A549 (cell line): ENCODE measurements at regions not wholly inside any gene's neighbourhood (a gene's known extent, or its start where the extent isn't known, plus 50 kb on each side); places are given as distances from the start of the nearest gene placed in this dataset.

Experiments
- ATAC-seq, 2 experiments: fragments of 200-7000 bp in 1 of 2; fragments of >200 bp in 1 of 2; cut with Nextera tagmentation in 1 of 2; cut with Tn5 transposase in 1 of 2; 3 replicates each; pipeline versions ENCODE4 v1.8.0 to v1.9.1; 2018 to 2020; ENCODE audit warnings: mild to moderate bottlenecking in 1 of 2, moderate library complexity in 1 of 2
- CTCF ChIA-PET: fragments of 300-600 bp; sonication (Branson Sonifier 250); formaldehyde crosslinking; extraction: SDS; loops from one replicate; lab custom pipeline; 2021; ENCODE audit warnings: antibody characterized with exemption, inconsistent platforms; lab: Yijun Ruan, JAX
- POLR2A ChIA-PET: fragments of 350-600 bp; formaldehyde crosslinking; extraction: SDS; loops from one replicate; lab custom pipeline; 2021; ENCODE audit warnings: antibody characterized with exemption, inconsistent platforms; lab: Yijun Ruan, JAX
- DNase-seq, 2 experiments: peaks; one replicate each; pipeline versions ENCODE4 v3.0.0 to v3.0.0-alpha.2; 2011 to 2016; ENCODE audit warnings: low read depth in 1 of 2, low spot score in 1 of 2
- FAIRE-seq: peaks from 2 replicates; lab custom pipeline; 2011; peaks lifted over from hg19 to GRCh38; lab: Jason Lieb, UNC
- H3K27ac ChIP-seq, 2 experiments: fragments of >200 bp; sonication (Bioruptor Twin); formaldehyde crosslinking; 3 replicates each; pipeline ENCODE4 v1.5.1; 2016 to 2017
- H3K4me1 ChIP-seq: fragments of >200 bp; sonication (Bioruptor Twin); formaldehyde crosslinking; 3 replicates; pipeline ENCODE4 v1.6.1; 2016
- H3K4me2 ChIP-seq: fragments of >200 bp; sonication (Bioruptor Twin); formaldehyde crosslinking; 3 replicates; pipeline ENCODE4 v1.6.1; 2016
- H3K4me3 ChIP-seq: fragments of >200 bp; sonication (Bioruptor Twin); formaldehyde crosslinking; 3 replicates; pipeline ENCODE4 v1.5.1; 2016
- H3K9me3 ChIP-seq: fragments of >200 bp; sonication (Bioruptor Twin); formaldehyde crosslinking; 3 replicates; pipeline ENCODE4 v1.6.1; 2016
- CBX2 ChIP-seq: fragments of 200-600 bp; sonication (generic); IDR thresholded peaks from 2 replicates; pipeline ENCODE4 v1.6.1; 2016; ENCODE audit warnings: low read depth, mild to moderate bottlenecking, borderline replicate concordance
- CEBPB ChIP-seq, 2 experiments: fragments of >200 bp in 1 of 2; sonication (Bioruptor Twin) in 1 of 2; formaldehyde crosslinking in 1 of 2; IDR thresholded peaks; 2 replicates each; pipeline ENCODE4 v1.6.1; 2012 to 2016
- CTCF ChIP-seq: fragments of >200 bp; sonication (Bioruptor Twin); formaldehyde crosslinking; IDR thresholded peaks from 3 replicates; pipeline ENCODE4 v1.5.1; 2016
- EP300 ChIP-seq, 2 experiments: fragments of >200 bp; sonication (Bioruptor Twin); formaldehyde crosslinking; IDR thresholded peaks; 2 replicates in 1 of 2; 3 replicates in 1 of 2; pipeline ENCODE4 v1.6.1; 2016 to 2017
- FOSB ChIP-seq: fragments of 250-450 bp; sonication (Bioruptor Pico); IDR thresholded peaks from 2 replicates; pipeline ENCODE4 v1.5.0; 2020; ENCODE audit warnings: mild to moderate bottlenecking, moderate library complexity
- HMGXB4 ChIP-seq: fragments of 250-450 bp; sonication (Bioruptor Pico); IDR thresholded peaks from 2 replicates; pipeline ENCODE4 v1.5.0; 2021; ENCODE audit warnings: mild to moderate bottlenecking, moderate library complexity, borderline replicate concordance
- HOXB13 ChIP-seq: fragments of 250-450 bp; sonication (Bioruptor Pico); IDR thresholded peaks from 2 replicates; pipeline ENCODE4 v1.5.0; 2020; ENCODE audit warnings: low read depth, mild to moderate bottlenecking, moderate library complexity
- KDM5A ChIP-seq: fragments of 200-600 bp; sonication (generic); IDR thresholded peaks from 2 replicates; pipeline ENCODE4 v1.6.1; 2016; ENCODE audit warnings: antibody characterized with exemption, mild to moderate bottlenecking
- MAFK ChIP-seq: fragments of 450-650 bp; IDR thresholded peaks from 2 replicates; pipeline ENCODE4 v1.6.1; 2014; ENCODE audit not compliant: partially characterized antibody
- MAZ ChIP-seq: fragments of 150-350 bp; IDR thresholded peaks from 2 replicates; pipeline ENCODE4 v1.6.1; 2014; ENCODE audit warnings: antibody characterized with exemption, low read depth, low read length, borderline replicate concordance
- NFE2L2 ChIP-seq: fragments of 150-350 bp; conservative IDR thresholded peaks from 2 replicates; pipeline ENCODE4 v1.6.1; 2014; ENCODE audit warnings: low read length
- POLR2A ChIP-seq: IDR thresholded peaks from 2 replicates; pipeline ENCODE4 v1.6.1; 2012; ENCODE audit warnings: mild to moderate bottlenecking, low read length
- POLR2AphosphoS2 ChIP-seq: conservative IDR thresholded peaks from 2 replicates; pipeline ENCODE4 v1.6.1; 2012; ENCODE audit warnings: low read length, improper control_type of control experiment, inconsistent platforms
- RAD21 ChIP-seq, 2 experiments: fragments of >200 bp in 1 of 2; sonication (Bioruptor Twin) in 1 of 2; formaldehyde crosslinking in 1 of 2; IDR thresholded peaks in 1 of 2; conservative IDR thresholded peaks in 1 of 2; 2 replicates in 1 of 2; 3 replicates in 1 of 2; pipeline ENCODE4 v1.6.1; 2012 to 2018; ENCODE audit warnings: inconsistent platforms in 1 of 2
- RARB ChIP-seq: fragments of 250-450 bp; sonication (Bioruptor Pico); IDR thresholded peaks from 2 replicates; pipeline ENCODE4 v1.8.0; 2021; ENCODE audit warnings: mild to moderate bottlenecking, moderate library complexity
- SMC3 ChIP-seq: fragments of >200 bp; sonication (Bioruptor Twin); formaldehyde crosslinking; IDR thresholded peaks from 3 replicates; pipeline ENCODE4 v1.6.1; 2018; ENCODE audit warnings: inconsistent platforms
- TFCP2L1 ChIP-seq: fragments of 250-450 bp; sonication (Bioruptor Pico); IDR thresholded peaks from 2 replicates; pipeline ENCODE4 v1.5.0; 2021; ENCODE audit warnings: mild to moderate bottlenecking
- TP53 ChIP-seq: fragments of 250-450 bp; sonication (Bioruptor Pico); IDR thresholded peaks from 2 replicates; pipeline ENCODE4 v1.5.0; 2021; ENCODE audit warnings: mild to moderate bottlenecking, moderate library complexity
- ZC3H11A ChIP-seq: fragments of 450-650 bp; IDR thresholded peaks from 2 replicates; pipeline ENCODE4 v1.6.1; 2014; ENCODE audit warnings: antibody characterized with exemption, mild to moderate bottlenecking
- WGBS: methylation state at CpG from one replicate; pipeline ENCODE4 v1.1.6; 2017; ENCODE audit errors: missing lambda C conversion rate; 5-methylcytosine and 5-hydroxymethylcytosine counted together

- H3K27ac ChIP-seq, result peak overlapping the region in 1 of 2 experiments; percentile 74; a peak in 2 of 6 replicates
- FAIRE-seq (no peak), DNase-seq (peak in 1 of 2 experiments; percentile 52)
- no peak overlapping the region for H3K4me3 ChIP-seq
- no peak for TF ChIP-seq RARB (CRISPR knock-in tag)
- TF ChIP-seq POLR2A, result no peak
- TF ChIP-seq EP300 (IDR thresholded peaks at IDR 0.05), result peak in 1 of 2 experiments; percentile 19; a peak in 1 of 5 replicates
- TF ChIP-seq, all 56 proteins: peak for 1
- CTCF ChIA-PET, result no interaction called here
- Histone ChIP-seq H3K4me2 (peak overlapping the region; percentile 48), H3K9me3 (no peaks in the 10 kb centered on the region), H3K4me1 (peaks cover 9% of the 10 kb centered on the region)
- WGBS, result 70% methylated on average over 1 of the region's 1 CpG
- peak; percentile 74 to 80 for ATAC-seq
- POLR2A ChIA-PET, result no interaction called here
These were observed 237.1 kb upstream of the NRP1 start for GRCh38 chr10:33571616-33572015.

GRCh38 chr10:33570495-33570894 lies 236.0 kb upstream of the NRP1 start:
- 70% methylated on average over 3 of the region's 3 CpGs for WGBS
- H3K9me3 ChIP-seq, result no peaks in the 10 kb centered on the region
- no peak overlapping the region for H3K4me2 ChIP-seq
- ChIA-PET POLR2A (no interaction called here), CTCF (no interaction called here)
- peaks cover 9% of the 10 kb centered on the region for H3K4me1 ChIP-seq
- no peak overlapping the region for H3K4me3 ChIP-seq
- DNase-seq, result no peak
- ATAC-seq, result no peak
- H3K27ac ChIP-seq, result peak overlapping the region in 1 of 2 experiments; percentile 74; a peak in 2 of 6 replicates
- TF ChIP-seq MAFK (peak; percentile 39), TFCP2L1 (CRISPR knock-in tag) (no peak)
- no peak for FAIRE-seq

GRCh38 chr10:33569702-33570101 lies 235.2 kb upstream of the NRP1 start:
- ChIA-PET POLR2A (no interaction called here), CTCF (no interaction called here)
- TF ChIP-seq HOXB13 (CRISPR knock-in tag), result no peak
- TF ChIP-seq HMGXB4 (CRISPR knock-in tag), result no peak
- no peak for TF ChIP-seq NFE2L2
- TF ChIP-seq MAZ, result no peak
- TF ChIP-seq SMC3, result no peak
- TF ChIP-seq FOSB (CRISPR knock-in tag), result no peak
- no peak for TF ChIP-seq RARB (CRISPR knock-in tag)
- TF ChIP-seq CTCF, result no peak
- no peak for TF ChIP-seq POLR2AphosphoS2
- no peak for TF ChIP-seq TP53 (CRISPR knock-in tag)
- no peak for TF ChIP-seq KDM5A
- no peak for TF ChIP-seq RAD21 (conservative IDR thresholded peaks at IDR 0.05 in 1 of 2, IDR thresholded peaks at IDR 0.05 in 1 of 2)
- no peak for TF ChIP-seq ZC3H11A
- no peak for TF ChIP-seq CEBPB (IDR thresholded peaks at IDR 0.05)
- TF ChIP-seq CBX2, result no peak
- TF ChIP-seq TFCP2L1 (CRISPR knock-in tag), result no peak
- DNase-seq, result no peak
- Histone ChIP-seq H3K4me1 (peaks cover 9% of the 10 kb centered on the region), H3K27ac (no peak overlapping the region), H3K4me2 (no peak overlapping the region), H3K9me3 (no peaks in the 10 kb centered on the region), H3K4me3 (no peak overlapping the region)
- FAIRE-seq, result no peak
- ATAC-seq, result no peak
- WGBS, result 74% methylated on average over 1 of the region's 1 CpG
